Hippocampal formation (tissue), 2 donors: ENCODE measurements at regions not wholly inside any gene's neighbourhood (a gene's known extent, or its start where the extent isn't known, plus 50 kb on each side); places are given as distances from the start of the nearest gene placed in this dataset.

ENCODE experiments used
- DNase-seq, 2 donors: peaks; one replicate each; lab custom pipeline; 2025; lab: John Stamatoyannopoulos, UW

DNA sequence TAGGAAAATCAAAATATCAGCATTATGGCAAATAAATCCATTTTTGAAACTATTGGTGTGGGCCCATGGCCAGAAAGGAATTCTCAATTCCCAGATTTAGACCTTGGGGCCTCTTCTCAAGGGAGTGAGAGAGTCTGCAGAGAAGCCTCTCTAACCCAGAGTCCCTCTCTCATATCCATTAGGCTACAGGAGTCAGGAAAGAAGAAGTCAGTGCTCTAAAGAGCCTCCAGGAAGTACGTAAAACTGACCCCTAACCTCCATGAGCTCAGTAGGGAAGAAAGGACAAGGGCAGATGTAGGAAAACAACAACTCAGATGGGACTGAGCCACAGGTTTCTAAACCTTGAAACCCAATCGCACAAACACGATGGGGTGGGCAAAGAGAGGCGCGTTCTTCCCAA lies 479.9 kb upstream of the TNP1 start:
- no peak for DNase-seq

DNA sequence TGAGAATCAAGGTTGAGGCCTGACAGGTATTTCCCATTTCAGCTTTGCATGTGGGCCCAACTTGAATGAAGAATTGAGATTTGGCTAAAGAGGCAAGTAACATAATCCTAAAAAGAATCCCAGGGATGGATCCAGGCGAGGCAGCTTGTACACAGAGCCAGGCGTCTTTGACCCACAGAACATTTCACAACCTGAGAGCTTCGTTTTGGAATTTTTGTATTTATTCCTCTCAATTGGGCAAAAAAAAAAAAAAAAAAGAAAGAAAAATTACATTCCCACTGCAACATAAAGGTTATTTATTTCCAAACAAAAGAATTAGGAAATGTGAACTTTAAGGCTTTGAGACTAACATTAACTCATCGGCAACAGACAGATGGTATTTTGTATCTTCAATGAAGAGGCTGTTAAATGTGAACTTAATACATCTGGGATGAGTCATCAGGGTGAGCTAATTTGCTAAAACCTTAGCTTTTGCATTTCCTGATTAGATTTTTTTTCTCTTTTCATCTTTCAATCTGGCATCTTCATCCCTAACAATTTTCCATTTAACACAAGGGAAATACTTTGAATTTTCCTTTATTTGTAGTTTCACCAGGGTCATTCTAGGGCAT lies 478.5 kb upstream of the TNP1 start:
- DNase-seq = no peak

DNA sequence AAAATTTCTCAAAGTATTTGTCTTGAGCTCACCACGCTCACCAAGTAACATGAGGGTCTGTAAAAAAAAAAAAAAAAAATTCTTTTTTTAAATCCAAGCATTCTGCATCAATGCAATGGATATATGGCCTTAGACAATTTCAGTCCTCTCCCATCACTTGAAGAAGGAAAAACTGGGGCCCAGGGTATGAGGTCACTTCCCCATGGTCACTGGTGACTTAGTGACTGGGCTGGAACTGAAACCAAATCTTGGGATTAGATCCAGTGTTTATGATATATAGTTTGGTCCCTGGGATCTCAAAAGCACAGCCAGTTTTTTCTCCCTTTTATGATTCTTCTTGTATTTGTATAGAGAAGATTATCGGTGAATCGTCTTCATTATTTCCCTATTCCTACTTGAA lies 477.9 kb upstream of the TNP1 start:
- DNase-seq = no peak

DNA sequence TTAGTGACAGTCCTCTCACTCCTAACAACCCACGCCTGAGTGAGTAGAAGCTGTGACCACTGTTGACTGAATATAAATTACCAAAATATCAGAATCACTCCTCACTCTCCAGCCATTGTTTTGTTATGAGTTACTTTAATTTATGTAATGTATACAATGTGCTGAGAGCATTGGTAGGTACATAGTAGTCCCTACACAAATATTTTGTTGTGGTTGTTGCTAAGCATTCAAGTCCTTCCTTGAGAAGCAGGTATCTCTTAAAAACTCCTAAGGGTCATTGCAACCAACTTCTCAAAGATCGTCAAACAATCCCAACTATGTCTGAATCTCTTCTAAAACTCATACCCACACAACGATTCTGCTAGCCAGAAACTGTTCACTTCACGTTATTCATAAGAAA lies 476.8 kb upstream of the TNP1 start:
- DNase-seq = no peak

DNA sequence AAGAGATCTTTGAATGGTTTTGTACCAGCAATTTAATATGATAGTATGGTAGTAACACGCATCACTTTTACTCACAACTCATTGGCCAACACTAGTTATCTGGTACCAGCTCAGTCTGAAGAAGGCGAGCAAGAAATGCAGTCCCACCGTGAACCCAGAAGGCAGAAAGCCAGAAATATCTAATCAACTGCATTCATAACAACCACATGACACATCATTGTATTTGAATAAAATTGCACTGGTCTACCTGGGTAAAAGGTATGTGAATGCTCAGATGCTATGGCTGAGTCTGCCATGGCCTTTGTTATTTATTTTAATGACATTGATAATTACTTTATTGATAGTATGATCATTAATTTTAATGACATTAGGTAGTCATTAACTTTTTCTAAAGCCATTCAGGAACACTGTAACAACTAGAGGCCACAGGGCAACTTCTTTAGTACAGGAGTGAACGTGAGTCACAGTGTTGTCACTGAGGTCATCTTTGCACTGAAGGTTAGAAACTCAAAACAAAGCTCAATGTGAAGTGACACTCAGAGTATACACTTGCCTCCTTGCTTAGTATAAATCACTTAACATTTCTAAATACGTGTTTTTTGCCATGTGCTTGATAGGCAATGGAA lies 475.6 kb upstream of the TNP1 start:
- no peak for DNase-seq

DNA sequence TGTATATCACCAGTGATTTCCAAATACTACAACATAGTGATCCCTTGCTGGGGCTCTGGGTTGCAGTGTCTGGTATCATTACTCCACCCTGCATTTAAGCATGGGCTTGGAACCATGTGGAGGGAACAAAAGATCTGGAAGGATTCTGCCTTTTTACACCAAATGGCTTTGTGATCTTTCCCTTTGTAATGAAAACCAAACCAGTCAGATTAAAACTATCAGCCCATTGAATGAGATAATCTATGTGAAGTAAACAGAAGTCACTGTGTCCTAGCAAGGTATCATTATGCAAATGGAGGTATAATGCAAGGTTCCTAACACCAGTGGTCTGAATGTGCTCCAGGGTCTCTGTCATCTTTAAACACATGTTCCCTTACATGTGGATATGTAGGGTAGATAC lies 474.7 kb upstream of the TNP1 start:
- no peak for DNase-seq

DNA sequence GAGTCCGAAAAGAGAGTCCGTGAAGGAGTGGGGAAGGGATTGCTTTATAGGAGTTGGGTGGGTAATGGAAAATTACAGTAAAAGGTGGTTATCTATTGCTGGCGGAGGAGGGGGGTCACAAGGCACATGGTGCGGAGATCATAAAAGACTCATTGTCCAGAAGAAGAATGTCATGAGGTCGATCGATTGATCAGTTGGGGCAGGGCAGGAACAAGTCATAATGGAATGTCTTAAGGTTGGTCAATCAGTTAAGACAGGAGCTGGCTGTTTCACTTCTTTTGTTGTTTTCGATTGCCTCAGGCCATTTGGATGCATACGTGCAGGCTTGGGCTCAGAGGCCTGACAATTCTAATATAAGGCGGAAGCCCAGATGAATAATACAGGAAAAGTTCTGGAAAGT lies 473.0 kb upstream of the TNP1 start:
- no peak for DNase-seq

DNA sequence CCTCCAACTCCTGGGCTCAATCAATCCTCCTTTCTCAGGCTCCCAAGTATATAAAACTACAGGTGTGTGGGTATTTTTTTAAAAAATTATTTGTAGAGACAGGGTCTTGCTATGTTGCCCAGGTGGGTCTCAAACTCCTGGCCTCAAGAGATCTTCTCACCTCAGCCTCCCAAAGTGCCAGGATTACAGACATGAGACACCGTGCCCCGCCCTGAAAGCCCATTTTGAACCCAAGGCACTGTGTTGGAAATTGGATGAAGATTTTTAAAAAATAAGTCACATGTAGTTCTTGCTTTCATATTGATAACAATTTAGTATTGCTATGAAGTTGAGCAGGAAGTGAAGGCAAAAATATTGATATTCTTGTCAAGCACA lies 472.5 kb upstream of the TNP1 start:
- no peak for DNase-seq

DNA sequence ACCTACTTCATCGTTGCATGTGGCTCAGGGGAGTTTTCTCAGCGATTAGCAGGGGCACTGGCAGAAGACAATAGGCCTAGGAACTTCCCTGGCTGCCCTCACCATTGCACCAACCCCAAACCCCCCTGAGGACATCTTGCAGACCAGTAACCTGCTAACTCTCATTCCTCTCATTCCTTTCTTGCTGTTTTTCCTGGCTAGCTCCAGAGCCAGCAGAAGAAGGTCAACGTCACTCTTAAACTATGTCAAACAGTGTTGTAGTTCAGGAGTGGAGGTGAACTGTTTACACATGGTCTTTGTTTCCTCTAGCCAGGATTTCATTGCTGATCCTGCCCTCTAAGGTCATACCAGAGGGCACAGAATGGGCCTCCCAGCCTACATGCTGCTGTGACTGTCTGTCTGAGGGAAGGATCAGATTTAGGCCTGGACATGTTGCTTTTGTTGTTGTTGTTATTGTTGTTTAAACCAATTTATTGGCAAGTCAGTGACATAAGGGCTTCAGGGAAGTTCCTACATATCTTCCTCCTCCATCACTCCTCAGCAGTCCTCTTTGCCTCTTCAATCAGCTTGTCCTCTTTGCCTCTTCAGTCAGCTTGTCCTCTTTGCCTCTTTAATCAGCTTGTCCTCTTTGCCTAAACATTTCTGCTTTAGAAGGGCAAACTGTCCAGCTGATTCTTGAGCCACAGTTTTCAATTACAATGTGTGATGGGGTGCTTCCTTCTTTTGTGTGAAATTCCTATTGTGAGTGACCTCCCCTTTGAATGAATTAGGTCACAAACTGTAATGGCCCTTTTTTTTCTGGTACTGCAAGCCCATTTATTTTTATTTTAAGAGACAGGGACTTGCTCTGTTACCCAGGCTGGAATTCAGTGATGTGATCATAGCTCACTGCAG lies 471.9 kb upstream of the TNP1 start:
- DNase-seq = no peak

DNA sequence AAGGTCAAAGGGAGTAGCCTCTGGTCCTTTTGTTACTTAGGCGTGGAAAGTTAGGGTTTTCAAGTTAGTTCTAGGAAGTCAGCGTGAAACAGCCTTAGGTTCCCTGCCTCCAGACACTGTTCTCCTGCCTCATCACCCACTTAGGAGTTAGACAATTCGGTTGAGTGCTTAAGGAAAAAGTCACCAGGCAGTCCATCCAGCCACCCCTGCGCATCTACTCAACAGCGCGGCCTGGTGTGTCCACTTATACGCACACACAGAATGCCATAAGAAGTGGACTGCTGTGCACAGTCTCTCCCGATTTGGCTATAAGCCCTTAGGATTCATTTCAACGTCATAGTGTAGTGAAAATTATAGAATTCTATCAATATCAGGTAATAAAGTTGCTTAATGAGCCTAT lies 470.8 kb upstream of the TNP1 start:
- DNase-seq = no peak

DNA sequence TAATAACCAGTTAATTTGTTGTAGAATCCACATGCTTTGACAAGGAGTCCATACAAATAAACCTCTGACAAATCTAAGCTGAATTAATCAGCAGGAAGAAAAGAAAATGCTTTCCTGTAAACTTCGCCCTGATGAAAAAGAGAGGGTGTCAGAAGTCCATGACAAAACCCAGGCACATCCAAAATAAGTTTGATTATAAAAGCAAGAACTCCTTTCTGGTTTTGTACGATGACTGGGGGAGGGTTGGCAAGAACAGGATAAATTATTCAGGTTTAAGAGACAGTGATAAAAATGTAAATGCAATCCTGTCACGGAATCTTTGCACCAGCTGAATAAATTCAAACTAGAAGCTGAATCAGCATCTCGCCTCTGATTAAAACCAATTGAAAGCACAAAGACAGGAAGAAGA lies 469.2 kb upstream of the TNP1 start:
- no peak for DNase-seq

DNA sequence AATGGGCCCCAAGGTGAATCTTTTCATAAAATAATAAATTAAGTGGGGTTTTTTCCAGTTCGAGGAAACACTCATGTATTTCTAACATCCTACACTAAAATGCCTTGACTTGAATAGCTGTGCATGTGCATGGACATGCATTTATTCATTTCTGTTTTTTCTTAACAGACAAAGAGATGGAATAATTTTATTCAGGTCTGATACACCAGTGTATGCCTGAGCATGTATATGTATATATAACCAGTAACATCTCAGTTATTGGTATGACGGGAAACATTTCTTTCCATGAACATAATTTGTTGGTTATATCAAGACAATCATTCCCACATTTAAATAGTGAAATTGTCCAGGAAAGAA lies 468.7 kb upstream of the TNP1 start:
- no peak for DNase-seq

DNA sequence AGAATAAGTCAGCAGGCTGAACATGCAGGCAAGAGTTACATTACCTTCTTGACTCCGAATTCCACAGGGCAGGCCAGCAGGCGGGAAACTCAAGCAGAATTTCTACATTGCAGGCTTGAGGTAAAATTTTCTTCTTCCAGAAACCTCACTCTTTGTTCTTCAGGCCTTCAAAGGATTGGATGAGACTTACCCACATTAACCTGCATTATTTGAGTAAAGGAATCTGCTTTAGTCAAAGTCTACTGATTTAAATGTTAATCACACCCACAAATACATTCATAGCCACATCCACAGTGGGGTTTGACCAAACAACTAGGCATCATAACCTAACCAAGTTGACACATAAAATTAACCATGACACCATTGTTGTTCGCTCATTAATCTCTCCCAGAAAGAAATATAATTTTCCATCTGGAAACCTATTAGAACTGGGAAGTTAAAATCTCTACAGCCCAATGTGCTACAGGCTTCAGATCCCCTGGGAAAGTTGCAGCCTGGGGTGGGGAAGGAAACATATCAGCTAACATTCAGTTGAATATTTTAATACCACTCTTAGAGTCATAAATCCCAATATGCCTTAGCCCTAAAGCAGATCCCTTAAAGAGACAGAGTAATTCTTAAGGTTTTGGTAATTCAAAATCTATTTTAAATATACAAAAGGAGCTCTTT lies 468.2 kb upstream of the TNP1 start:
- no peak for DNase-seq

DNA sequence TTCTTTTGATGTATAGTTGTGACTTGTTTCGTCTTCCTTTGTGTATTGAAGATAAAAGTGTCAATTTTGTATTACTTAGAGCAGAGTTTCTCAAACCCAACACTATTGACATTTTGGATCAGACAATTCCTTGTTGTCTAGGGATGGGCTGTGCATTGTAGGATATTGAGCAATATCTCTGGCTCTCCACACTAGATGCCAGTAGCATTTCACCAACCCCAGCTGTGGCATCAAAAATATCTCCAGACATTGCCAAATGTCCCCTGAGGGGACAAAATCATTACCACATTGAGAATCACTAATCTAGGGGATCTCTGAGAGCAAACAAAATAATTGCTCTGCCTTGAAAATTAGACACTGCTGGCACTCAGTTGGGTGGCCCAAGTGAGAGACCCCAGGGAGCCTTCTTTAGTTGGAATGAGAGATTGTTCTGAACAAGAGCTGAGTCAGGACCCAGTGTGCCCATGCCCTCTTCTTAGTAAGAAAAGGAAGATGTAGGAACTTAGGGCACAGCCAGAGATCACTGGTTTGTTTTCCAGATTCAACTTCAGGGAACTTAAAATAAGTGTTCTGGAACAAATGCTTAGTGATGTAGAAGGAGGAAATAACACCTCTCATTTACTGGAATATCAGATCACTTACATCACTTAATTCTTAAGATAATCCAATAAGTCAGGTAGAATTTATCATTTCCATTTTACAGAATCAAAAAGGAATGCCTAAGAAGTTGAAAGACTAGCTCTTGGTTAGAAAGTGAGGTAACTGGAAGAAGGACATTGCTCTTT lies 466.6 kb upstream of the TNP1 start:
- no peak for DNase-seq

DNA sequence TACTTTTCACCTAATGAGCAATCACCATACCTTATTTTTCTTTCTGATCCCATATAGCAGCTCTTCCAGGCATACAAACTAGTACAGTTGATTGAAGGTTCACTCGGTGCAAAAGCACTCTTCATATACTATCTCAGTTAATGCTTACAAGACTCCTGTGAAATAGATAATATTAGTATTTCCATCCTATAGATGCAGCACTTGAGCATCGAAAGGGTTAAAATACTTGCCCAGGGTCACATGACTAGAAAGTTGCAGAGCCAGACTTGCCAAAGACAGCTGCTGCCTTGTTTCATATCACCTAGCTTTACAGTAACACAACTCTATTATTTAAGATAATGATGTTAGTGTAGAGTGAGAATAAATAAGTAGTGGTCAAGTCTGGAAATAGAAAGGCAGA lies 466.0 kb upstream of the TNP1 start:
- DNase-seq = no peak

DNA sequence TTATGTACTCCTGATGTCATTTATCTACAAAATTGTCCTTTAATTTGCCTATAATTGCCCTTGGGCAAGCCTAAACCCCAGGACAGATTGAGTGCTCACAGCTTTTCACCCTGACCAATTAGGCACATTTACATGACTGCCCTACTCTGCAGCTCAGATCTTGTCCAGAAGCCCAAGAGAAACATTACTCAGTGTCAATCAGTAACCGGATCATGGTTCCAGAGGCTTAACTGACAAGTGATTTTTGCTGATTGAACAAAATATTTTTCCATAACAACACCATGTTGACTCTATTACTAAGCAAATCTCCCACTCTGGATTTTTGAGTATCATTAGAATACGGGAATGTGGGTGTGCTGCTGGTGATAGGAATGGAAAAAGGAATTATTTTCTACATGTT lies 465.4 kb upstream of the TNP1 start:
- no peak for DNase-seq

DNA sequence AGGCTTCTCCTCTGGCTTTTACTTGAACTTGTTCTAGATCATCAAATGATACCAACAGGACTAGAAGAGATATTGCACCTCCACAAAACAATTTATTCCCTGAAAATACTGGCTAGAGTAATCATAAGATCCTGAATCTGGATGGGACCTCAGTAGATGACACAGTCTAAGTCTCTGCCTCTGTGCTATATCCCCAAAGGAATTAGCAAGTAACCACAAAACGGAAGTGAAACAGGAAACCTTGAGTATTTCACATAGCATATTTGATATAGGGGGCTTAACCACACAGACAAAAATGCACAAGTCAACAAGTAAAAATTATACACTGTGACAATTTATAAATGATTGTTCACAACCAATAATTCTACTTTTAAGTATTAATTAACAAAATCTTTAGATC lies 456.9 kb upstream of the TNP1 start:
- DNase-seq = no peak

DNA sequence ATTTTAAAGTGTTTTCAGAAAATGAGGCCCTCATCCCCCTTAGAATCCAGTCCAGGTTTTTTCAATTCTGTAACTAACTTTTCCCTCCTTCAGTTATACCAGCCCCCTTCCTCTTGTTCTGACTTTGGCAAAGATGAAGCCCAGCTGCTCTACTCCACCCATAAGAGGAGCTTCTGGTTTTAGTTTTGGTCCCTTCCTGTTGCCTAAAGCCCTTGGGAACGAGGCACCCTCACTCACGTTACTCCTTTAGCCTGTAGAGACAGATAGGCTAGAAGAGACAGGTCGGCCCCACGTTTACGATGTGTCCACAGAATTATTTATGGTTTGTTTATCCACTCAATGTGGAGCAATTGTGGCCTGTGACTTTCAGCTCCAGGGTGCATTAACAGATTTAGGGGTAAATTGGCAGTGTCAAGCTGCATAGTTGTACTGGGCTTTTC lies 454.2 kb upstream of the TNP1 start:
- no peak for DNase-seq

DNA sequence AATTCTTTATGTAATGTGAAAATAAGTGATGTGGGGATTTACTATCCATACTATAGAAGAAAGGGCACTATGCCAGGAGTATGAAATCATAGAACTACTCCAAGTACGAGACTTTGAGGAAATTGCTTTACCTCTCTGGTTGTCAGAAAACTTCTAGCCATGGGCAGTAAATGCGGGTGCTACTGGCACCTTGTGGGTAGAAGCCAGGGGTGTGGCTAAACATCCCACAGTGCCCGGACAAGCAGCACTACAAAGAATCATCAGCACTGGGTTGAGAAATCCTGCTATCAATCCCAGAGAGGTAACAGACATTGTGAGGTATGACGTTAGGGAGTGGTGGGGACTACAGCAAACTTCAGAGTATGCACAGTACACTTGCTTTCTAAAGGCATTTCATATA lies 453.5 kb upstream of the TNP1 start:
- DNase-seq = no peak

DNA sequence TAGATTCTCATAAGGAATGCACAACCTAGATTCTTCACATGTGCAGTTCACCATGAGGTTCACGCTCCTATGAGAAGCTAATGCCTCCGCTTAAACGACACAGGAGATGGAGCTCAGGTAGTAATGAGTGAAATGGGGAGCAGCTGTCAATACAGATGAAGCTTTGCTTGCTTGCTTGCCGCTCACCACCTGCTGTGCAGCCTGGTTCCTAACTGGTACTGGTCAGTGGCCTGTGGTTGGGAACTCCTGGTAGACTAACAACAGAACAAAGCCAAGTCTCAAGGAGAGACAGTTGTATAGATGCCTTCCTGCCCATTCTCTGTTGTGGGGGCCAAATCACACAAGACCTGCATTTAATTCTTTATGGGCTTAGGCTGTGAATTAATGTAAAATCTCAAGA lies 449.2 kb upstream of the TNP1 start:
- DNase-seq = no peak

DNA sequence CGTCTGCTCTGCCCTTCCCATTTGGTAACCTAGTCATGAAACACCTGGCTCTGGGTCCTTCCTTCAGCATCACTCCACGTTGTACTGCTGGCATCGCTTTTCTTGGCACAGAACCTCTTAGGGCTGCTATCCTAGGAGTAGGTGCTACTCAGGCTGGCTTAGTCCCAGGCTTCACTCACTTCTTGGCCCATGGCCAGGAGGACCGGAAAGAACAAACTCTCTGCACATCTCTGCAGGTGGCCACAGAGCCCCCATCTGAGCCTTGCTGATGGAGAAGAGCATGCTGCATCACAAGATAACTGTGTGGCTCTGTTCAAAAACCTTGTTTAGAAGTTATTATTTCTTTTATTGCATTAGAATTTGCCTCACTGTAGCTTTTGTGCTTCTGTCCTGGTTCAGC lies 447.2 kb upstream of the TNP1 start:
- DNase-seq = no peak

DNA sequence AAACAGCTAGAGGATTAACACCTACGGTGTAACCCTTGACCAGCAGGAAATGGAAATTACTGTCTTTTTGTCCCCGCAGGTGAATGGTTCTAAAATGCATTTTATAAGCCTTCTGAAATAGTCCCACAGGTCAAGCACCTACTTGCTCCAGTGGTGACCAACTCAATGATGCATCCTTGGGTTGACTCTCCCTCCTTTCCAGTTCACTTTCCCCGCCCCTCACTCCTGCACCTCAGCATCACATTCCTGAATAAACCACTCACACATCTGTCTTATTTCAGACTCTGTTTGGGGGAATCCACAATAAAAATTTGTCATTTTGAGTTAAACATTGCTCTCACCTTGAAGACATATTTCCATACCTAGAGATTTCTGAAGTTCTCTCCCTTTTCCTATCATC lies 446.0 kb upstream of the TNP1 start:
- no peak for DNase-seq
